HL-60 (cell line): ENCODE measurements at regions not wholly inside any gene's neighbourhood (a gene's known extent, or its start where the extent isn't known, plus 50 kb on each side); places are given as distances from the start of the nearest gene placed in this dataset.

Source experiments
- DNase-seq, 2 experiments: peaks; one replicate each; pipeline ENCODE4 v3.0.0-alpha.2; 2010 to 2020; ENCODE audit warnings: low read depth in 1 of 2, low spot score in 1 of 2
- H3K27ac ChIP-seq: fragments of 250-450 bp; sonication (Bioruptor Pico); replicated peaks from 2 replicates; pipeline ENCODE4 v1.5.1; 2020; ENCODE audit warnings: mild to moderate bottlenecking, moderate library complexity
- H3K27me3 ChIP-seq: fragments of 250-450 bp; sonication (Bioruptor Pico); 2 replicates; pipeline ENCODE4 v1.5.1; 2021; ENCODE audit warnings: mild to moderate bottlenecking, moderate library complexity; ENCODE audit not compliant: insufficient read depth, poor library complexity, severe bottlenecking
- H3K4me3 ChIP-seq: replicated peaks from 2 replicates; pipeline ENCODE4 v1.5.1; 2011; ENCODE audit warnings: mild to moderate bottlenecking, control low read depth, low read length; ENCODE audit not compliant: insufficient read depth
- CTCF ChIP-seq: IDR thresholded peaks from one replicate; pipeline ENCODE4 v1.5.1; 2011; ENCODE audit warnings: low read length, control low read depth, inconsistent platforms; ENCODE audit not compliant: insufficient read depth
- GABPA ChIP-seq: IDR thresholded peaks from 2 replicates; pipeline ENCODE4 v1.6.1; 2012; ENCODE audit warnings: low read depth
- POLR2AphosphoS5 ChIP-seq: IDR thresholded peaks from 2 replicates; pipeline ENCODE4 v1.6.1; 2012; ENCODE audit warnings: low read depth
- REST ChIP-seq: IDR thresholded peaks from 2 replicates; pipeline ENCODE4 v1.6.1; 2012; ENCODE audit warnings: low read depth; ENCODE audit not compliant: insufficient replicate concordance
- SPI1 ChIP-seq: IDR thresholded peaks from 2 replicates; pipeline ENCODE4 v1.6.1; 2012; ENCODE audit warnings: low read depth, mild to moderate bottlenecking, borderline replicate concordance

- H3K27me3 ChIP-seq: no peaks in the 10 kb centered on the region
- DNase-seq: no peak
- TF ChIP-seq POLR2AphosphoS5 (no peak), SPI1 (no peak), CTCF (no peak), REST (no peak), GABPA (no peak)
- H3K27ac ChIP-seq: no peak overlapping the region
- no peak overlapping the region for H3K4me3 ChIP-seq
Measured at GRCh38 chr5:167226386-167226785, 1065.1 kb upstream of the WWC1 start.

- no peak overlapping the region for H3K27ac ChIP-seq
- no peak for DNase-seq
- H3K4me3 ChIP-seq: no peak overlapping the region
Measured at GRCh38 chr5:167228134-167228533, 1063.3 kb upstream of the WWC1 start.

GRCh38 chr5:167229751-167230150 is 1061.7 kb upstream of the WWC1 start:
- no peak for DNase-seq
- no peak overlapping the region for H3K4me3 ChIP-seq
- no peak for TF ChIP-seq GABPA
- TF ChIP-seq CTCF: no peak
- no peak for TF ChIP-seq POLR2AphosphoS5
- no peak for TF ChIP-seq SPI1
- no peak for TF ChIP-seq REST
- H3K27ac ChIP-seq: no peak overlapping the region
- no peaks in the 10 kb centered on the region for H3K27me3 ChIP-seq

More at GRCh38 chr5:167228134-167228533, 1063.3 kb upstream of the WWC1 start:
- no peaks in the 10 kb centered on the region for H3K27me3 ChIP-seq
- TF ChIP-seq SPI1 (no peak), POLR2AphosphoS5 (no peak)

GRCh38 chr5:167230414-167230813 is 1061.0 kb upstream of the WWC1 start:
- H3K4me3 ChIP-seq: no peak overlapping the region
- H3K27me3 ChIP-seq: no peaks in the 10 kb centered on the region
- no peak overlapping the region for H3K27ac ChIP-seq
- DNase-seq: no peak
- TF ChIP-seq REST (no peak), CTCF (no peak), SPI1 (no peak), POLR2AphosphoS5 (no peak), GABPA (no peak)
